NCI-H2196 treated with DMSO at 0.1 percent for 48 hours (cell line): ENCODE measurements at regions not wholly inside any gene's neighbourhood (a gene's known extent, or its start where the extent isn't known, plus 50 kb on each side); places are given as distances from the start of the nearest gene placed in this dataset.

Experiments
- DNase-seq: peaks from one replicate; lab custom pipeline; 2025; ENCODE audit not compliant: unreplicated experiment; lab: John Stamatoyannopoulos, UW

DNA sequence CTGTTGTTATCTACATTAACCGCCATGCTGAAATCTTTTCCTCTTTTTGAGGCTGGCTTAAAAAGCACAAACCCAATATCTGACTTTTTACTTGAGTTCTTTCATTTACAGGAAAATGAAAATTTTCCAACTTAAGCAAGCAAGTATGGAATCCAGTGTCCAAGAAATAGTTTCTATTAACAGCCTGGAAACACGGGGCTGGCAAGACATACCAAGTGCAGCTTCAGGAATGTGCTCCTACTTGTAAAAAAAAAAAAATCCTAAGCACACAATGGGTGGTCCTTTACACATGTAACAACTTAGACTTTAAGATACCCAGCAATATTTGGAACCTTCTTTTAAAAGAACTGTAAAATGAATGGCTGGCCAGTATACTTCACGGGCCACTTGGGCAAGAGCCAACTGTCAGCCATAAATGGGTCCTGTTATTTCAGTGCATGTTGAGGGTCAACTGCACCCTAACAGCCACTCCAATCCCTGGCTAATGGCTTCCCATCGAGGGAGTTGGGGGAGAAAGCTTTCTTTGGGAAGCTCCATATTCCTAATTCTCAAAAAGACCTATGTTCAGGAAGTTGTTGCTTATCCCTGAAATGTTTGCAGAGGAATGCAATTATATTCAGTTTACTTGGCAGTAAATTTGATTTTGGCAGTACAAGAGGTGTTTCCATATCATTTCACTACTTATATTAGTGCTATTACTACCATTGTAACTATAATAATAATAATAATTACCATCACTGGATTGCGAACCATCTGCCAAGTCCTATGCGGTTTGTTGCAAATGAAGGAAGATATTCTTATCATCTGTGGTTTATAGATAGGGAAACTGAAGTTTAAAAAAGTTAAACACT, 236.4 kb upstream of the TMEM72 start:
- DNase-seq = no peak

DNA sequence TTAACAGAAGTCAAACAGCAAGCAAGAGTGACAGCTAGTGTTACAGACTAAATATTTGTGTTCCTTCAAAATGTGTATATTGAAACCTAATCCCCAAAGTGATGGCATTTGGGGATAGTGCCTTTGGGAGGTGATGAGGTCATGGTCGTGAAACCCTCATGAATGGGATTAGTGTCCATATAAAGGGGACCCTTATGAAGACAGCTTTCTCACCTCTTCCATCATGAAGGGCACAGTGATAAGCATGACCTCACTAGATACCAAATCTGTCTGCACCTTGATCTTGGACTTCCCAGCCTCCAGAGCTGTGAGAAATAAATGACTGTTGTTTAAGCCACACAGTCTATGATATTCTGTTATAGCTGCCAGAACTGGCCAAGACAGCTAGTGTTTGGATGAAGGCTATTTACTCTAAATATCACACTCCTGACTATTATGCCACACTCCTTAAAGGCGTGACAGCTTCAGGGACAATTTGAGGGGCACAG, 235.7 kb upstream of the TMEM72 start:
- DNase-seq = no peak

DNA sequence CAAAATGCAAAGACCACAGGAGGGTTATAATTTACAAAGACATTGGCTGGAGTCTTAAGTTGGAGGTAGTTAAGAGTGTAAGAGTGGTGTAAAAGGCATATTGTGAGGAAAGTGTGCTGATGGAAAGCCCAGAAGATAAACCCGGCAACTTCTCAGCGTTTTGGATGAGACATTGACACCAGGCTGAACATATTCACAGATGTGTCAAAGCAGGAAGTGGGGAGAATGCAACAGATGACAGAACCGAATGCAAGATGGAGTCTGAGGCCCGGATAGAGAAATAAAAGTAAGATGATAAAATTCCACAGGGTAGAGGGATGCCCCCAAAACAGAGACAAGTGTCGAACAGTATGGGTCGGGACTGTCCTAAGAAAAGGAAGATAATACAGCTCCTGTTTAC, 230.4 kb upstream of the TMEM72 start:
- DNase-seq = no peak

DNA sequence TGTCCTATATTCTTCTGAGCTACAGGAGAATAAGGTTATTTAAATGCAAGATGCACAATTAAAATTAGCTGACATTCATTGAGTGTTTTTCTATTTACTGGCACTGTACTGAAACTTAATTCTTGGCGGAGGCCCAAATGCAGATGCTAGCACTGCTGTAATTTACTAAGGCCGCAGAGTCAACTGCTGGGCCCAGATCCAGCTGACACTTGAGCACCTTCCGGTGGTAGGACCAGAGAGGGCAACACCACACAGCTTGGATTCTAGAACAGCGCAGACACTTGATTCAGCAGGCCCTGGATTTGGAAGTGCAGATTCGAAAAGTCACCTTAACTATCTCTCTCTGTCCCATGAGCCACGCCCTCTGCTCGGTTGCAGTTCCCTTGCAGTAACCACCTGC, 228.6 kb upstream of the TMEM72 start:
- DNase-seq = no peak

DNA sequence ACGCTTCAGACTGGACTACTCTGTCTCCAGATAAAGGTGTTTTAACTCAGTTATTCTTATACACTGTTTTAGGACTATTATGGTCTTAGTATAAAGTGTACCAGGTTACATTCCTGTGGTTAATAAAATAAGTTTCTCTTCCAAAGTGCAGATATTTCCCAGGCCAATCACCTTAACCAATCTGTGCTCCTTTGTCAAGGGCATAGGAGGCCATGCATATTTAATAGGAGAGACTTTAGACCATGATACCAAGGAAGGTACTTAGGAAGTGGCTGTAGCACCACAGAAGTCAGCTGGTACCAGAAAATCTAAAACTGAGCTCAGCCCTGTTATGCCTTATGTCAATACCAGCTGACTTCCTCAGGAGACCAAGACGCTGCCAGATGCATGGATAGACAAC, 226.5 kb upstream of the TMEM72 start:
- DNase-seq = no peak

DNA sequence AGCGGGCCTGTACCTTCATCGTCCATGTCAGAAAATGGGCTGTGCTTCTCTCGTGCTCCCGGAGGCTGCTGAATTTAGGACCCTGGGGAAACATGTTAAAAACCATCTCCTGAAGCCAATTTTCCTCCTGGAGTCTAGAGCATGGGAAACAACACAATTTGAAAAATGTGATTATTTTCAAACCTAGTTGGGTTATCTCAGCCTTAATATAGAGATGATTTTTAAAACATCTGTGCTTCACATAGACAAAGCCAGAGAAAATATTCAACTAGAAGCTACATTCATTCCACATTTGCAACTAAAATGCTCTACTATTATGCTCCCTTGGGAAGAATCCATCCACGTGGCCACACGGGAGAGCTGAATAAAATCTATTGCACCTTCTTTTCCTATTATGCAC, 225.9 kb upstream of the TMEM72 start:
- no peak for DNase-seq

DNA sequence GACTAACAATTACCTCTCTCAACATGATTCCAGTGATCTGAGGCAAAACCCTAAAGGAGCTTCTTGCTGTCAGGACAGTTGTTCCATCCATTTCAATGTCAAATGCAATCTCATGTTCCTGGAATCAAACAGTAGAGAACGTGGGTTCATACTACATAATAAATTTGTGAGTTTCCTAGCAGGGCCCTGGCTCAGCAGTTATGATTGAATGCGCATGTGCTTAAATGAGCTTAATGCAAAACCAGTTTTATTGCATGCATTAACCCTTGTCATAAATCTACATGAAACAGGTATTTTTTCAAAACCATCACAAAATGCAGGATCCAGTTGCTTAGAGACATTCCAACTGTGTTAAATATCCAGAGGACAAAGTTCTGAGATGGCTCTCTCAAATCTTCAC, 225.4 kb upstream of the TMEM72 start:
- DNase-seq = no peak

DNA sequence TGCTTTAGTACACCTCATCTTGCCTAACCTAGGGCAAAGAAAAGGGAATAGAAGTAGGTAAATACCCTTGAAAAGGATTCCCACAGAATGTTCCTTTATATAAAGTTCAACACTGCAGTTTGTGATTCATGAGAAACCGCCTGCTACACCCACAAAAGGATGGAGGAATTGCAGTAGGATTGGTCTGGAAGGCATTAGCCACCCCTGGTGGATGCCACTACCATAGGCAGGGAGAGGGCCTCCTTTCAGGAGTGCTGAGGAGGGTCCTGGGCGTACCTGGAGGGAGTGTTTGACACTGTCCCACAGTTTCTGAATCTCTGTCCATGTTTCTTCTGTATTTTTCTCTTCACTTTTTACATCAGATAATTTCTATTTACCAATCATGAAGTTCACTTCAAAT, 221.8 kb upstream of the TMEM72 start:
- no peak for DNase-seq

DNA sequence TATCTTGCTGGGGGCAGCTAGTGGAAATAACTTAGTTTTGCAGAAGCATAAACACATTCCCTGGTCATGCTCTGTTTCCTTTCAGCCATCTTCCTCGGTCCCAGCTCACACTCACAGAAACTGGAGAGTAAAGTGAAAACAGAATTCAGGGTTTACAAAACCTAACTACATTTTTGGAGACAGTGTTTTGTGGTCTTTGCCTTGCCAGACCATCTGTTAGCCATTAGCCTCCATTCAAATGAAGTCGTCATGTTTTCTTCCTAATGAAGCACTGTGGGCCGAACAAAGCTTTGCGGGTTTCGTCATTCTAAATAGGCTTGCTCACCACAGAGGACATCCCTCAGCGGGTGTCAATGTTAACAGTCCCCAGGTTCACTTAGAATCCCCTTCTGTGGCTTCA, 214.6 kb upstream of the TMEM72 start:
- DNase-seq = no peak

DNA sequence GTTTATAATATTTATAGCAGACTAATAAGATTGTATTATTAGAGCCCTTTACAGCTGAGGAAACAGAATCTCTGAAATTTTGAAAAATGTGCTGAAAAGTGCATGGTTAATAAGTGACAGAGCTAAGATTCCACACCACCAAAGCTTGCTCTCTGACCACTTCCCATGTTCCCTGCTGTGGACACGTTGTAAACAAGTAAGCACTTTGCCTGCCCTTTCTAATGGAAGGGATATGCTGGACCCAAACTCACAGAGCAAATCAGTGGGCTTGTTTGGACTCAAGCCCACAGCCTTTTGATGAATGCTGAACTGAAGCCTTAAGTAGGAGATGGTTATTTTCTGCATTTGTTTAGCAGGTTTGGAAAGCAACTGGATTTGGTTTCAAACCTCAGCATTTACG, 214.0 kb upstream of the TMEM72 start:
- no peak for DNase-seq

DNA sequence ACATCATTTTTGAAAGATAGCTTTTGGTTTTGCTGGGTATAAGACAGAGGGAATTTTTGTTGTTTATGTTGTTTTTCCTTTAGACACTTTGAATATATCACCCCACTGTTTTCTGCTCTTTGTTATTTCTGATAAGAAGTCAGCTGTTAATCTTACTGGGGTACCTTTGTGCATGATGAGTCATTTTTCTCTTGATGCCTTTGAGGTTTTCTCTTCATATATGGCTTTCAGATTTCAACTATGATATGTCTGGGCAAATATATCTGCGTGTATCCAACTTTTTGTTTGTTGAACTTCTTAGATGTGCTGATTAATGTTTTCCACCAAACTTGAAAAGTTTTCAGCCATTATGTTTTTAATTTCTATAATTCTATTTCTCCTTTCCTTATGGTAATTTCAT, 208.6 kb upstream of the TMEM72 start:
- no peak for DNase-seq

DNA sequence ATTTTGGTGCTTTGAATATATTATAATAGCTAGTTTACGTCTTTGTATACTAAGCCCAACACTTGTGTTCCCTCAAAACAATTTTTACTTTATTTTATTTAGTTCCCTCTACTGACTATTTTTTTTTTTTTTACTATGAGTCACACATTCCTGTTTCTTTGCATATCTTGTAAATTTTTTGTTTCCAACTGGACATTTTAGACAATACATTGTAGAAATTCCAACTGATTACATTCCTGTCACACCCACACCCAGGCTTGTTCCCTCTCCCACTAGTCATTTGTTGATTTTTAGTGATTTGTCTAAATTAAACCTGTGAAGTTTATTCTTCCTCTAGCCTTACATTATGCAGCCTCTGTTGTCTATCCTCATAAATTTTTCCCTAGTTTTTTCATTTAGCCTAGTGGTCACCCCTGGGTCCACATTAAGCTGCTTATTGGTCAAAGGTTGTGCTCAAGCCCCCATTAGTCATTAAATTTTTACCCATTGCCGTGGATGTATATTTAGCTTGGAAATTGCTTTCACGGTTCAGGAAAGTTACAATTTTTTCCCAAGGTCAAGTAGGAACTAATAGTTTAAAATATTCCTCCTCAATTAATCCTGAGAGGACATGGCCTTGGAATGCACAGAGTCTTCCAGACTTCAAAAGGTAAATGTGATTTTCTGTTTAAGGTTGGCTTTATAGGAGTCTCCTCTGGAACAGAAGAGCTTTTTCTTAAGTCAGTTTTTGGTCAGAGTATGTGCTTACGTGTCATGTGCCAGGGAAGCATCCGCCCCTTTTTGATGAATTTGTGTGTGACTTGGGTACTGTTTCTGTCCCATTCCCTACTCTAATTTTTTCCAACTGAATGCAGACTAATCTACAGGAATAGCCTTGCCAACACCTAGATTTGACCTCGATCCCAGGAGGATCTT, 207.6 kb upstream of the TMEM72 start:
- no peak for DNase-seq

DNA sequence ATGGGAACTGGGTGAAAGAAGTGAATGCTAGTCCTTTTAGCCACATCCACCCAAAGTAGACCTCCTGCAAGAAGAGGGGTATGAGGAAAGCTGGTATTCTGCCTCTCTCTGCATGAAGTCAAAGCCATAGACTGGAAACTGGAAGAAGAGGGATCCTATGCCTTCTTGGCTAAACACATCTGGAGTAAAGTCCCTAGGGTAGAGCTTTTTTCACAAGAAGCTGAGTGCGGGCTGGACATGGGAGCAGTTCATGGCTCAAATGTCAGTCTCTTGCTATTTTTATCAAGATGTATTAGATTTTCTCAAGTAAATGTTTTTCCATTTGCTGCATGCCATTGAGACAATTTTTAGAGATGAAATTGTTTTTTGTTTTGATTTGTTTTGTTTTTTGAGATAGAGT, 206.5 kb upstream of the TMEM72 start:
- no peak for DNase-seq

DNA sequence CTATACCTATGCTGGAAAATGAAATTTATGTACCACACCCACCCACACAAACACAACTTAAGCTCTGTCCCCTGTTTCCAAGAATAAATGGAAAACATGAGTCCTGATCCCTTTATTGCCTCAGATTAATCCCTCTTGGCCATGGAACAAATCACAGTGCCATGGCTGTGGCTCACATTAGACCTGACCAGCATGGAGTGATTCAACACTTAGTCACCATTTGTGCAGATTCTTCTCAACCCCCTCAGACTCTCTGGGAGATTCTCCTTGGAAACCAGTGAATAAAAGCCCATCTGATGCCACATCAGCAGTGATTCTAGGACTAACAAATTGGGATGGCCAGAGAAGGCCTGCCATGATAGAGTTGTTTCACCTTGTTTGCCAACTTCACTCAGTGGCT, 204.4 kb upstream of the TMEM72 start:
- DNase-seq = no peak

DNA sequence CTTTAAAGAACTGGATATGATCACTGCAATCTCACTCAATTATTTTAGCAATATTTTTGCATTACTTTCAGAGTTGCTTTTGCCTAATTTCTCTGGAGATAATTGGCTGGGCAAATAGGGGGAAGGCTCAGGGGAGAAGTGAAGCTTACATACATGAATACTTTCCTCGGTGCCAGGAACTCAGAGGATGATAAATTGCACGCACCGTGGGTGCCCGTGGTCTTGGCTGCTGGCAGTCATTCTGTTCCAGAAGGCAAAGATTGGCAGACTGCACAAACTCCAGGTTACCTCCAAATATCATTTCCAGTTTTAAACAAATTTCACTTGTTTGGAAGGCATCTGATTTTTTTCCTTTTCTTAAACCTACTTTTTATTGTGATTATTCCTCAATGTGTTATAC, 197.8 kb upstream of the TMEM72 start:
- DNase-seq = no peak

DNA sequence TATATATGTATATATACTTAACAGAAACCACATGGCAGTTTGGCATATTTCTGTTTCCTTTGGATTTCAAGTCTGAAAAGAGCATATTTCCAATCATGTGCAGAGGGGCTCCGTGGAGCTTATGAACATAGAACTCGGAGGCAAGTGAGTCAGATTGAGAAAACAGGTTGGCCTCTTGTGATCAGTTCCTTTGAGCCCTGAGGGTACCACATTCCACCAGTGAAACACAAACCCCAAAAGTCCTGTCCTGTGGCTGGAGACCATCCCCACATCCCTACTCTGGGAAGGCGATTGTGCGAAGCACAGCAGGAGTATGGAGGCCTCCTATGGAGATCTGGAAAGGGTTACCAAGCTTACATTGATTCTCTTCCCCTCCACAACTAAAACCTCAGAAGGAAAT, 196.7 kb upstream of the TMEM72 start:
- DNase-seq = no peak

DNA sequence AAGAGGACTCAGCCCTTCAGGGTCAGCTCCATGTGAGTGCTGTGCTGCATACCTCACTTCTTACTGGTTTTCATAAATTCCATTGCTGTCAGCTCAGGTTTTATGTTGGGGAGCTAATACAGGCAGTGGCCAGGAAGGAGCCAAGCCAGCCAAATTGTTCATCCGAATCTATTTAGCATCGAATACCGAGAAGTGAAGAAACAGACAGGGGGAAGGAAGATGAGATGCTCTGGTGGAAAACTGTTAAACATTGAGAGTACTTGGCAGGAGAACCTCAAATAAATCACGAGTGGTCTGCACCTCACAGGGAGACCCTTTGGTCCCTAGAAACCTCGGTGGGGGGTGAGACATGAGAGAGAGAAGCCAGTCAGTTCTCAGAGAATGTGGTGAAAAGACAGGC, 196.0 kb upstream of the TMEM72 start:
- no peak for DNase-seq

DNA sequence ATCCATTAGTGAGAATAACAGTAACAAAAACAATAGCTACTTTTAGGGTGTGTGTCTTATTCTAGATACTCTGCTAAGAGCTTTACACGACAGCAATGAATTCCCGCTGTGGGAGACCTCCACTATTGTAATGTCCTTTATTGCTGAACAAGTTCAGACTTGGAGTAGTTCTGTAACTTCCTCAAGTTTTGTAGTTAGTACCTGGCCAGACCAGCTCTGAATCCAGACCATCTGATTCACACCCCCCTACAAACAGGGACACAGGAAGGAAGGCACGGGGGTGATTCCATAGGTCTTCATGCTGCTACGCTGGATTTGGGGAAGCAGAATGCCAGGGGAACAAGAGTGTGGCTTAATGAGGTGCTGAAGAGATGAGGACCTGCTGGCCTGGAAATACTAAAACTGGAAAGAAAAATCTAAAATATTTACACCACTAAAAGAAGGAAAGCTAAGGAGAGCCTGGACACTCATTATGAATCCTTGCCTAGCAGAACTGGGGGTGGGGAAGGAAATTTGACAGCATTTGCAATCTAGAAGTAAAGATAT, 194.6 kb upstream of the TMEM72 start:
- no peak for DNase-seq

DNA sequence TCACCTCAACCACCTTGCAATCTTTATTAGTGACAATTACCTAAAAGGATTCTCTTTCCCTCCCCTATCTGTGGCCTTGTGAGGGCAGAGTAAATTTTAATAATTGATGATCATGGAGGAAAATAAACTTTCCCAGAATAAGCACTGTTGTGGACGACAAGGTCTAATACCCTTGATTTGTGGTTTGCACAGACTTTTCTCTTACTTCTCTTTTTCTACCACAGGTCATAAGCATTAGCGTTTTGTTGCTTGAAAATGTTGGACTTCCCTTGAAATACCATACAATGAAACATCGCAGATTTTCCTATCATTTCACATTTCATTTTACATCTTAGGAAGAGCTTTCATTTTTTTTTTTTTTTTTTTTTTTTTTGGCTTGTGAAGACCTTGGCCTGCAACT, 188.1 kb upstream of the TMEM72 start:
- no peak for DNase-seq

DNA sequence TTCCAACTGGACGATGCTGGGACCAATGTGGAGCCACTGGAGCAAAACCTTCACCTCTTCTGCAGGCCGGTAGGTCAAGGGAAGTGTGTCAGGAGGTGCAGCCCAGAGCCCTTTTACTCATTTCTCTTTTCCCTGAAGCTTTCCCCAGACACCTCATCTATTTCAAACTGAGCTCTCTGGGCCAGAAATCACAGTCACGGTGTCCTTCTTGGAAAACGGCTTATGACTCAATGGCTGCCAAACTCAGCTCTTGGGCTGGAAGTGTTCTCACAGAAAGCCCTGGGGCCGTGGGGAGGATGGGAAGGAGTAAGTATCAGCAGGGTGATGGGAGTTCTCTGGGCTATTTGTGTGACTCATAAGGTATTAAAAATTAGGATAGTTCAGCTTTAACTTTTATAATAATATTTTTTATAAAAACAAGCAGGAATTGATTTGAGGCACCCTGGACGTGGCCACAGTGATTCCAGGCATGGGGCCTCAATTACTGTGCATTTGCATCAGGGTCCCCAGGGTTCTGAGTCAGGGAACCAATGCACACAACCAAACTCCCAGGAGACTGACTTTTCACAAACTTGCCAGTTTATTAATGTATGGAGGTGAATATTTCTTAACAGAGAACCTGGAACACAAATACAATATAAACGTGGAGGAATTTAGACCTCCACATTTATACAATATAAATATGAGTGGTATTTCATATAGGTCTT, 187.4 kb upstream of the TMEM72 start:
- no peak for DNase-seq
